SK-N-SH treated with all-trans-retinoic acid at 6 μM for 48 hours (cell line): ENCODE measurements at regions not wholly inside any gene's neighbourhood (a gene's known extent, or its start where the extent isn't known, plus 50 kb on each side); places are given as distances from the start of the nearest gene placed in this dataset.

Source experiments
- ATAC-seq: fragments of 200-7000 bp; cut with Tn5 transposase; 3 replicates; pipeline ENCODE4 v1.9.1; 2020; ENCODE audit warnings: mild to moderate bottlenecking, moderate library complexity
- ARNTL ChIP-seq: fragments of 450-650 bp; formaldehyde crosslinking; IDR thresholded peaks from 2 replicates; pipeline ENCODE4 v1.5.0; 2020; ENCODE audit warnings: low read depth, mild to moderate bottlenecking, moderate library complexity, borderline replicate concordance
- BACH2 ChIP-seq: fragments of 250-450 bp; sonication (Bioruptor Pico); IDR thresholded peaks from 2 replicates; pipeline ENCODE4 v1.9.0; 2021; ENCODE audit warnings: mild to moderate bottlenecking, borderline replicate concordance
- CSDC2 ChIP-seq: fragments of 250-450 bp; sonication (Bioruptor Pico); IDR thresholded peaks from 2 replicates; pipeline ENCODE4 v1.5.0; 2020; ENCODE audit warnings: mild to moderate bottlenecking, moderate library complexity
- CSRNP3 ChIP-seq: fragments of 250-450 bp; sonication (Bioruptor Pico); IDR thresholded peaks from 2 replicates; pipeline ENCODE4 v1.5.1; 2021; ENCODE audit warnings: mild to moderate bottlenecking, moderate library complexity
- ESRRG ChIP-seq: fragments of 250-450 bp; sonication (Bioruptor Pico); IDR thresholded peaks from 2 replicates; pipeline ENCODE4 v1.6.1; 2021; ENCODE audit warnings: mild to moderate bottlenecking
- GLIS3 ChIP-seq: fragments of 250-450 bp; sonication (Bioruptor Pico); IDR thresholded peaks from 2 replicates; pipeline ENCODE4 v1.5.0; 2020; ENCODE audit warnings: mild to moderate bottlenecking, moderate library complexity
- ISL1 ChIP-seq: fragments of 250-450 bp; sonication (Bioruptor Pico); IDR thresholded peaks from 2 replicates; pipeline ENCODE4 v2.1.2; 2022; ENCODE audit warnings: mild to moderate bottlenecking, moderate library complexity
- OSR1 ChIP-seq: fragments of 250-450 bp; sonication (Bioruptor Pico); IDR thresholded peaks from 2 replicates; pipeline ENCODE4 v1.8.0; 2022; ENCODE audit warnings: moderate library complexity, mild to moderate bottlenecking, inconsistent platforms
- POU6F1 ChIP-seq: fragments of 250-450 bp; sonication (Bioruptor Pico); IDR thresholded peaks from 2 replicates; pipeline ENCODE4 v1.8.0; 2021; ENCODE audit warnings: low read depth, mild to moderate bottlenecking, moderate library complexity, borderline replicate concordance
- PPARA ChIP-seq: fragments of 250-450 bp; sonication (Bioruptor Pico); IDR thresholded peaks from 2 replicates; pipeline ENCODE4 v1.5.0; 2020; ENCODE audit warnings: mild to moderate bottlenecking, borderline replicate concordance
- SNAI2 ChIP-seq: fragments of 250-450 bp; sonication (Bioruptor Pico); IDR thresholded peaks from 2 replicates; pipeline ENCODE4 v1.5.0; 2020; ENCODE audit warnings: mild to moderate bottlenecking, moderate library complexity
- TCF4 ChIP-seq: fragments of 250-450 bp; sonication (Bioruptor Pico); IDR thresholded peaks from 2 replicates; pipeline ENCODE4 v1.8.0; 2021; ENCODE audit warnings: mild to moderate bottlenecking, moderate library complexity, borderline replicate concordance
- TOX ChIP-seq: fragments of 250-450 bp; sonication (Bioruptor Pico); IDR thresholded peaks from 2 replicates; pipeline ENCODE4 v1.8.0; 2021; ENCODE audit warnings: mild to moderate bottlenecking, moderate library complexity, borderline replicate concordance
- ZC3H10 ChIP-seq: fragments of 250-450 bp; sonication (Bioruptor Pico); IDR thresholded peaks from 2 replicates; pipeline ENCODE4 v1.5.1; 2021; ENCODE audit warnings: mild to moderate bottlenecking, moderate library complexity
- ZFP3 ChIP-seq: fragments of 250-450 bp; sonication (Bioruptor Pico); IDR thresholded peaks from 2 replicates; pipeline ENCODE4 v1.5.0; 2020; ENCODE audit warnings: mild to moderate bottlenecking, moderate library complexity
- ZFP30 ChIP-seq: fragments of 450-650 bp; formaldehyde crosslinking; IDR thresholded peaks from 2 replicates; pipeline ENCODE4 v1.5.0; 2022; ENCODE audit warnings: mild to moderate bottlenecking, moderate library complexity
- ZNF565 ChIP-seq: fragments of 450-650 bp; formaldehyde crosslinking; conservative IDR thresholded peaks from 2 replicates; pipeline ENCODE4 v1.5.0; 2020; ENCODE audit warnings: low read depth, mild to moderate bottlenecking, moderate library complexity
- ZNF70 ChIP-seq: fragments of 450-650 bp; formaldehyde crosslinking; IDR thresholded peaks from 2 replicates; pipeline ENCODE4 v1.5.0; 2020; ENCODE audit warnings: mild to moderate bottlenecking, moderate library complexity
- TF ChIP-seq, protein P1 (sequence below): fragments of 250-450 bp; sonication (Bioruptor Pico); IDR thresholded peaks from 2 replicates; pipeline ENCODE4 v1.5.0; 2020; ENCODE audit warnings: mild to moderate bottlenecking, moderate library complexity
- TF ChIP-seq, protein P2 (sequence below): fragments of 250-450 bp; sonication (Bioruptor Pico); IDR thresholded peaks from 2 replicates; pipeline ENCODE4 v1.5.1; 2020; ENCODE audit warnings: low read depth, mild to moderate bottlenecking, moderate library complexity
- TF ChIP-seq, protein P3 (sequence below): fragments of 250-450 bp; sonication (Bioruptor Pico); IDR thresholded peaks from 2 replicates; pipeline ENCODE4 v1.8.0; 2020; ENCODE audit warnings: mild to moderate bottlenecking, moderate library complexity, borderline replicate concordance

- TF ChIP-seq TCF4 (CRISPR knock-in tag) (no peak), ZNF565 (no peak), ZFP30 (no peak), OSR1 (CRISPR knock-in tag) (no peak), CSRNP3 (CRISPR knock-in tag) (no peak), ZFP3 (CRISPR knock-in tag) (no peak), TOX (CRISPR knock-in tag) (no peak), CSDC2 (no peak), ARNTL (CRISPR knock-in tag) (no peak), GLIS3 (no peak), ESRRG (no peak), BACH2 (CRISPR knock-in tag) (no peak), ZNF70 (CRISPR knock-in tag) (no peak), PPARA (CRISPR knock-in tag) (no peak), ZC3H10 (CRISPR knock-in tag) (no peak), ISL1 (CRISPR knock-in tag) (no peak)
- TF ChIP-seq, protein P1, sequence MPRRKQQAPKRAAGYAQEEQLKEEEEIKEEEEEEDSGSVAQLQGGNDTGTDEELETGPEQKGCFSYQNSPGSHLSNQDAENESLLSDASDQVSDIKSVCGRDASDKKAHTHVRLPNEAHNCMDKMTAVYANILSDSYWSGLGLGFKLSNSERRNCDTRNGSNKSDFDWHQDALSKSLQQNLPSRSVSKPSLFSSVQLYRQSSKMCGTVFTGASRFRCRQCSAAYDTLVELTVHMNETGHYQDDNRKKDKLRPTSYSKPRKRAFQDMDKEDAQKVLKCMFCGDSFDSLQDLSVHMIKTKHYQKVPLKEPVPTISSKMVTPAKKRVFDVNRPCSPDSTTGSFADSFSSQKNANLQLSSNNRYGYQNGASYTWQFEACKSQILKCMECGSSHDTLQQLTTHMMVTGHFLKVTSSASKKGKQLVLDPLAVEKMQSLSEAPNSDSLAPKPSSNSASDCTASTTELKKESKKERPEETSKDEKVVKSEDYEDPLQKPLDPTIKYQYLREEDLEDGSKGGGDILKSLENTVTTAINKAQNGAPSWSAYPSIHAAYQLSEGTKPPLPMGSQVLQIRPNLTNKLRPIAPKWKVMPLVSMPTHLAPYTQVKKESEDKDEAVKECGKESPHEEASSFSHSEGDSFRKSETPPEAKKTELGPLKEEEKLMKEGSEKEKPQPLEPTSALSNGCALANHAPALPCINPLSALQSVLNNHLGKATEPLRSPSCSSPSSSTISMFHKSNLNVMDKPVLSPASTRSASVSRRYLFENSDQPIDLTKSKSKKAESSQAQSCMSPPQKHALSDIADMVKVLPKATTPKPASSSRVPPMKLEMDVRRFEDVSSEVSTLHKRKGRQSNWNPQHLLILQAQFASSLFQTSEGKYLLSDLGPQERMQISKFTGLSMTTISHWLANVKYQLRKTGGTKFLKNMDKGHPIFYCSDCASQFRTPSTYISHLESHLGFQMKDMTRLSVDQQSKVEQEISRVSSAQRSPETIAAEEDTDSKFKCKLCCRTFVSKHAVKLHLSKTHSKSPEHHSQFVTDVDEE (CRISPR knock-in tag), result no peak
- TF ChIP-seq, protein P2, sequence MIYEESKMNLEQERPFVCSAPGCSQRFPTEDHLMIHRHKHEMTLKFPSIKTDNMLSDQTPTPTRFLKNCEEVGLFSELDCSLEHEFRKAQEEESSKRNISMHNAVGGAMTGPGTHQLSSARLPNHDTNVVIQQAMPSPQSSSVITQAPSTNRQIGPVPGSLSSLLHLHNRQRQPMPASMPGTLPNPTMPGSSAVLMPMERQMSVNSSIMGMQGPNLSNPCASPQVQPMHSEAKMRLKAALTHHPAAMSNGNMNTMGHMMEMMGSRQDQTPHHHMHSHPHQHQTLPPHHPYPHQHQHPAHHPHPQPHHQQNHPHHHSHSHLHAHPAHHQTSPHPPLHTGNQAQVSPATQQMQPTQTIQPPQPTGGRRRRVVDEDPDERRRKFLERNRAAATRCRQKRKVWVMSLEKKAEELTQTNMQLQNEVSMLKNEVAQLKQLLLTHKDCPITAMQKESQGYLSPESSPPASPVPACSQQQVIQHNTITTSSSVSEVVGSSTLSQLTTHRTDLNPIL (CRISPR knock-in tag), result no peak
- TF ChIP-seq, protein P3, sequence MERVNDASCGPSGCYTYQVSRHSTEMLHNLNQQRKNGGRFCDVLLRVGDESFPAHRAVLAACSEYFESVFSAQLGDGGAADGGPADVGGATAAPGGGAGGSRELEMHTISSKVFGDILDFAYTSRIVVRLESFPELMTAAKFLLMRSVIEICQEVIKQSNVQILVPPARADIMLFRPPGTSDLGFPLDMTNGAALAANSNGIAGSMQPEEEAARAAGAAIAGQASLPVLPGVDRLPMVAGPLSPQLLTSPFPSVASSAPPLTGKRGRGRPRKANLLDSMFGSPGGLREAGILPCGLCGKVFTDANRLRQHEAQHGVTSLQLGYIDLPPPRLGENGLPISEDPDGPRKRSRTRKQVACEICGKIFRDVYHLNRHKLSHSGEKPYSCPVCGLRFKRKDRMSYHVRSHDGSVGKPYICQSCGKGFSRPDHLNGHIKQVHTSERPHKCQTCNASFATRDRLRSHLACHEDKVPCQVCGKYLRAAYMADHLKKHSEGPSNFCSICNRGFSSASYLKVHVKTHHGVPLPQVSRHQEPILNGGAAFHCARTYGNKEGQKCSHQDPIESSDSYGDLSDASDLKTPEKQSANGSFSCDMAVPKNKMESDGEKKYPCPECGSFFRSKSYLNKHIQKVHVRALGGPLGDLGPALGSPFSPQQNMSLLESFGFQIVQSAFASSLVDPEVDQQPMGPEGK (CRISPR knock-in tag), result no peak
- ATAC-seq, result no peak
Observed at GRCh38 chr12:53809005-53809404, 57.2 kb upstream of the CISTR start.

DNA sequence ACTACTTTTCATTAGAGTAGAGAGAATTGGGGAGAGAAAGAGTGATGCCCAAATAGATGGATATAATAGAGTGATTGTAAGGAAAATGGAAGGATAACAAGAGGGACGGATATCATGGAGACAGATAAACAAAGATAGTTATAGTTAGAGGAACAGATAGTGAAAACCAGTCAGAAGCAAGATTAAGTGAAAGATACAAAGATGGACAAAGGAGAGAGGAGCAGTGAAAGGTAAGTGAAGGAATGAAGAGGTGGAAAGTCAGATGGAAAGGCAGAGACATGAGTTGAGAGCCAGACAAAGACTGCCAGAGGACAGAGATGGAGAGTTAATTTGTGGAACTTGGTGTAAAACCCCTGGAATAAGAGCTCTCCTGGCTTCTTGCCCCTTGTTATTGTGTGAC lies 59.2 kb upstream of the CISTR start:
- no peak for ATAC-seq
- TF ChIP-seq, protein P3 (CRISPR knock-in tag), result no peak
- no peak for TF ChIP-seq ZFP30
- no peak for TF ChIP-seq TOX (CRISPR knock-in tag)
- TF ChIP-seq PPARA (CRISPR knock-in tag), result no peak
- TF ChIP-seq, protein P2 (CRISPR knock-in tag), result no peak
- TF ChIP-seq ESRRG, result no peak
- TF ChIP-seq POU6F1 (CRISPR knock-in tag), result no peak
- no peak for TF ChIP-seq ZC3H10 (CRISPR knock-in tag)
- TF ChIP-seq SNAI2, result no peak
- TF ChIP-seq, all 23 proteins: peak for 0
